NCI-H1436 treated with DMSO at 0.1 percent for 48 hours (cell line): ENCODE measurements at regions not wholly inside any gene's neighbourhood (a gene's known extent, or its start where the extent isn't known, plus 50 kb on each side); places are given as distances from the start of the nearest gene placed in this dataset.

ENCODE experiments used
- DNase-seq: peaks from one replicate; lab custom pipeline; 2025; lab: John Stamatoyannopoulos, UW

DNA sequence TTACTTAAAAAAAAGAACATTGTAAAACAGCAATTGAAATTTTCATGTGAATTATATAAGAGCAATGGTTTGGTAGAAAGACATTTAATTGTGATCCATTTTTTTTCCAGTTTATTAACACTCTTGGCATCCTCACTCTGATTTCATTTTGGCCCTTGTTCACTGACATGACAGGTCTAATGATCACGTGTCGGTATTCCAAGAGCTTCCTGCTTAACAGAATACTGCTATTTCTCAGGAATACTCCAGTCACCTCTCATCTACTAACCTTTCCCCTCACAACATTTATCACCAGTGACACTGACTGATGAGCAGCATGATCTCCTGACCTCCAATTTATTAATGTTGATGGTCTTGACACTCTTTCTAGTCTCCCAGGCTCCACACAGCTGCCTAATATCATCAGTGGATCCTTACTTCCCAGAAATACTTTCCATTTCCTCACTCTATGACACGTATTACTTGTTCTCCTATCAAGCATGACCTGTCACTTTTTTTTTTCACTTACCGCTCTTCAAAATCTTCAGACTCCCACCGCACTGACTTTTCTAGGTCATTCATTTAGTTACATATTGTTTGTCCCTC lies 847.8 kb upstream of the SLIT2 start:
- DNase-seq, result no peak

DNA sequence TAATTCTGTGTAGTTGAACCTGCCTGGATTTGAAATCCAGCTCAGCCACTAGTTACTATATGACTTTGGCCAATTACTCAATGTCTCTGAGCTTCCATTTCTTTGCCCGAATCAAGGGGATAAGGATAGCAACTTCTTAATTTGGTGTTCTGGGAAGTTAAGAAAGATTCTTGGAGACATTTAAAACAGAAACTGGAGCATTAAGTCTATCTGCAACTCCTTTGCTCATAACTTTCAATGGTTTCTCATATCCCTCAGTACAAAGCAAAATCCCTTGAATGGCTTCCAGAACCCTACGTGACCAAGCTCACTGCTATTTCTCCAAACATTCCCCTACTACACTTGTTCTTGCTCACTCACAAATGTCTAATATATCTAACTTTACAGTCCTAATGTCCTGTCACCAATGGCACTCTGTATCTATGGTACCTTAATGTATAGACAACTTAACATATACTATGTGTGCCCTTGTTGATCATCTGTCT lies 849.1 kb upstream of the SLIT2 start:
- no peak for DNase-seq

DNA sequence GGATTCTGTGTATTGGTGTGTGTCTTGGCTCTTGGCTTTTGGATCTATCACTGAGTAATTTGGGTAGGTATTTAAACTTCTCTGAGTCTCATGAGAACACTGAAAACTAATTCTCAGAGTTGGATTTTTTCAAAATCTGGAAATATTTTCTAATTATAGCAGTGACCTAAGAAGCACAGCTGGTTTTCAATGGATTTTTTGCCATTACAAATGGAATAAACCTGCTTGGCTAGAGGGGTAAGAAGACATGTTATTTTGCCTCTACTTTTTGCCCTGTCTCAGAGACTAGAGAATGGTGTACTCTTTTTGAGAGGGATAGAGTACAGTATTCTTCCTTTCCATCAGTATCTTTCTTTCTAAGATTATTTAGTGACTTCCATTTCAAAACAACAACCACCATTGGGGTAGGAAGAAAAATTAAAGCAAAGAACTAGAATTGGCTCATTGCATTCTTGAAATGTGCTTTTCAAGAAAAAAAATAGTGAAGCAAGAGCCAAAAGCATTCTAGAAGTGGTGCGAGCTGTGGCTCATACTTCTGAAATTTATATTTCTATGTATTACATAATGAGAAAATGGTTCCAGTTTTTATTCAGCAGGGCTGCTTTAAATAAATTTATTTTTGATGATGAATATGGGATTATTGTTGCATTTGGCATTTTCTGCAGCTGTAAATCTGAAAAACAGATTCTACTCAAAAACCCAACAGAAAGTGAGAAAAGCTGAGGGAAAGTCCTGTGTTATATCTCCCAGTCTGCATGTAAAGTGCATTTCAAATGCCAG lies 850.2 kb upstream of the SLIT2 start:
- DNase-seq, result no peak

DNA sequence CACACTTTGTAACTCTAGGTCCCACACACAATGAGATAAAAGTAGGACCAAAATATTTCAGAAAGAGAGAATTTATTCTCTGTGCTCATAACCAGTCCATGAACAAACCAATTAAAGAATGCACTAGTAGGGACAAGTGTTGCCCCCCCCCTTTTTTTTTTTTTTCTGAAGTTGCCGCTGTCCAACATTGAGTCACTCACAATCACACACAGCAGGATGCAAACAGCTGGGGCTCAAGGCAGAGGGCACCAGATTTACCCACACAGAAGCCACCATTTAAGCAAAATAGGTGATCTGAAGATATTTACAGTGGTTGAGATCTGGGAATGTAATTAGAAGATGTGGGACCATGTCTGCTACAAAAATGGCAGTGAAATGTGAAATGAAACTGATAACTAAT lies 850.9 kb upstream of the SLIT2 start:
- no peak for DNase-seq

DNA sequence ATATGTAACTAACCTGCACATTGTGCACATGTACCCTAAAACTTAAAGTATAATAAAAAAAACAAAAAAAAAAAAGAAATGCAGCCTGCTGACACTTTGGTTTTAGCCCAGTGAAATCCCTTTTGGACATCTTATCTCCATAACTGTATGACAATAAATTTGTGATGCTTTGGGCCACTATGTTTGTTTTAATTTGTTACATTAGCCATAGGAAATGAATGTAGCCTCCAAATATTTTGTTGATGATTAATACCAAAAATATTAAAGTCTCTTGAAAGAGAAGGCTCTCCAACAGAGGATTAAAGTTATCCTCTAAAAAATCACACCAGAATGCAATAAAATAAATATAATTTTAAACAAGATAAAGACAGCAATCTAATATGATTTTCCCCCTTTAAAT lies 852.7 kb upstream of the SLIT2 start:
- no peak for DNase-seq

DNA sequence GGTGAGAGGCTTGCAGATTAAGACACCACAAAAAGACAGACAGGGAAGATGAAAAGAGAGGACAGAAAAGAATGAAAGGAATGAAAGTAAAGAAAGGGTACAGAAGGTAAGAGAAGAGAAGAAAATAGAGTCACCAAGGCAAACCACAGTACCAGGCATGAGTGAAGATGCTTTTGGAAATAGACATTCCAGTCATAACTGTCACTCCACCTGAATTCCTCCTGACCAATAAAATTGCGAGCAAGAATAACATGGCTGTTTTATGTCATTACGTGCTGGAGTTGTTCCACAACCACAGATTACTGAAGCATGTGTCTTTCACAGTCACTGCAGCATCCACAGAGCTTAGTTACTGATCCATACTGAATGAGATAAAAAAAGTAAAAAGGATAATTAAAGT lies 864.9 kb upstream of the SLIT2 start:
- no peak for DNase-seq

DNA sequence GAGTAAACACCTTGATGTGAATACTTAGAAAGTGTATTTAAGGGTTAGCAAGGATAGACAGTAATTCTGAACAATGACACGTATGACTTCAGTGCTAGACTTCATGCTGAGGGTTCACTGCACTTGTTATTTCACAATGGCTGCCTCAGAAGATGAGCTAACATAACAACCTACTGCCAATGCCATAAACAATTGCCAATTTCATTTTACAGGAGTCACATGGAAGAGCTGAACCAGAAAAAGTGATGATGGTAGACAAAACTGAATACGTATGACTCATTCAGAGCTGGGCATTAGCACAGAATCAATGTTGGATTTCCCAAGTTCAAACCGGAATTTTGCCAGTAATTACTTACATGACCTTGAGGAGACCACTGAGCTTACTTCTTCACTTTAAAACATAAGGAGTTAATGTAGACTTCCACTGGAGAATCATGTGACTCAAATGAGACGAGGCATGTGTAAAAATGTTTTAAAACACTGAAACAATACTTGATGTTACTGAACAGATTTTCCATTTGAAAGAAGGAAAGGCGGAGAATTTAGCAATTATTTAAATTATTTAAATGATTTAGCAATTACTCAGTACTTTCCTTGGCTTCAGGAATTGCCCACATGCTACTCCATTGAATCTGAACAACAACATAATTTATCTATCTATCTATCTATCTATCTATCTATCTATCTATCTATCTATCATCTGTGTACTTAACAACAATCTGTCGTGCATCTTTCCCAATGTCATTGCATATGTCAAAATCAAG lies 868.5 kb upstream of the SLIT2 start:
- no peak for DNase-seq

DNA sequence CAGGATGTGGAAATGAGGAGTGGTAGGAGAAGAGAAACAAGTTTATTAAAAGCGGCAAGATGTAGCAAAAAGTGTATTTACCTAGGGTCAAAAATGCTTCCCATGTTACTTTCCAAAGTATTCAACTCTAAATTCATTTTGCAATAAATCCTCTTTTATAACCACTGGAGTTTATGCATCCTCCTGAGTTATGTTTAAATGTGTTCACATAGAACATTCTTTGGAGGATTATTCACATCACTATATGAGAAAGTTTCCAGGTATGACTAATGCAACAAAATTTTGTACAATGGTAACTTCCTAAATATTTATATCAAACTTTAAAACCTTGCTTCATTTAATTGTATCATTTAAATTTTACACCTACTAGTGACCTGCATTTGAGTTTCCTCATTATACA lies 870.6 kb upstream of the SLIT2 start:
- DNase-seq, result no peak

DNA sequence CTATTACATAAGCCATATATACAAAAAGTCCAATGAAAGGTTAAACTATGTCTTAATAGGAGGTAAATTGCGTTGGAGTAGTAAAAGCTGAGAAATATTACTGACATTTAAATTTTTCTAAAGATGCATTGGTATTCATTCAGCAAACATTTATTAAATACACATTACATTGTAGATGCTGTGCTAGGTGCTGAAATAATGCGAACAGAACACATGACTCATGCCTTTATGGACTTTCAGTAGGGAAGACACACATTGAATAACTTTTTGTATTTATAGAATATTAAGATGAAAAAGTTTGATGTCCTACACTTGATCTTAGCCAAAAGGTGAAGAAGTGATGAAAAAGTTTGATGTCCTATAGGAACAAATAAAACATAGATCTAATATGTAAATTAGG lies 871.1 kb upstream of the SLIT2 start:
- DNase-seq, result no peak

DNA sequence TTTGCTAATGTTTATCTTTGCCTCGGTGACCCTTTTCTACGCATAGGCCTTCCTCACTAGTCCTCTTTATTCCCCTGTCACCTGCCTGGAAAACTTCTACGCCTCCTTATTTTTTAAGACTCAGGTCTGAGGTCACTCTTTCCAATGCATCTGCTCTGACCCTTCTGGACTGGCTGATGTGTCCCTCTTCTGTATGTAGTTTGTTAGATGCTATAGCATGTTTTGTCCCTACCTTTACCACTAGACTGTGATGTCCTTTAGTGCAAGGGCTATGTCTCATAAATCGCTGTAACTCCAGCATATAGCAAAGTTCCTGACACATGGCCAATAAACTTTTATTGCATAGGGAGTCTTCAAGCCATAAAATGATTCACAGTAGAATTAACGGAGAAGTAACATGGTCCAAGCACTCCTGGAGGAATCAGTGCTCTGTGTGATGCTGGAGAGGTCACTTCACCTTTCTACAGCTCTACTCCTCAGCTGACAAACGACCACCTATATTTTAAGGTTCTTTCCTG lies 872.5 kb upstream of the SLIT2 start:
- DNase-seq, result no peak

DNA sequence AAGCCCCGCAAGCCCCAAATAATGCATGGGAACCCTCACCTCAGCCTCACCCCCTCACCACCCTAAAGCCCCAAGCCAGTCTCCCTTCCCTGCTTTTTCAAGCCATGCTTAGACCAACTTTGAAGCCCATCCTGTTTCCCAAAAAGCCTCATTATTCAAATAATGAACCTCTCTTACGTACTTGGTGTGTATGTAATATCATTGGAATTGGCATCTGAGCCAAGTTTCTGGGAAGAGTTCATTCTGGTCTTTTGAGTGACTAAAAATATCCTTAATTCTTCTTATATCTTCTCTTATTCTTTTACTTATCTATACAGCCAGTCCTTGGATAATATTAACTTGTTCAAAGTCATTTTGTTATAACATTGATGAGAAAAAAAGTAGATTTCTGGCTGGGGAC lies 875.8 kb upstream of the SLIT2 start:
- DNase-seq, result no peak

DNA sequence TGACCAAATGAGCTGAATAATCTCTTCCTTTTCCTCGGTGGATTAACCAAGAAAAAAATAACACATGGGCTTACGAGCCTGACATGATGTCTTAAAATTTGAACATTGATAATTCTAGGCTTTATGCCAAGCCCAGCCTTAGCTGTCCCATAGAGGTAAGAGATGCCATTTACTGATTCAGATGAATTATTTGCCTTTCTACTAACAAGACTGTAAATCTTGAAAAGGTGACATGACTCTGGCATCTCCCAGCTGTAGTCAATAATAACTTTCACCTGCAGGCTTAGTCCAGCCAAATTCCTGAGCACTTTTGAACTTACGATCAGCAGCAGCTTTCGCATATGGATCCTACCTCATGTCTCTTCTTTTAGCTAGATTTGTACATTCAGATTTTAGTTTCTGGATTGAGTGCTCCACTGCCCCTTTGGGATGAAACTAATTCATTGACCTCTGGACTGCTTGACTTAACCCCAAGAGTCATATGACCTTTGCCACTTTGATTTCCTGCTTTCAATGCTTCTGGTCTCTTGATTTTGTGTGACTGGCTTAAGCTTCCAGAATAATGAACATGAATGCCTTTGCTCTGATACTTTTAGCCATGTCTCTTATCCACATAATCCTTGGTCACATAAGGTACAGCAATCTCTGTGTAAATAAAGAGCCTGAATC lies 876.4 kb upstream of the SLIT2 start:
- DNase-seq, result no peak

DNA sequence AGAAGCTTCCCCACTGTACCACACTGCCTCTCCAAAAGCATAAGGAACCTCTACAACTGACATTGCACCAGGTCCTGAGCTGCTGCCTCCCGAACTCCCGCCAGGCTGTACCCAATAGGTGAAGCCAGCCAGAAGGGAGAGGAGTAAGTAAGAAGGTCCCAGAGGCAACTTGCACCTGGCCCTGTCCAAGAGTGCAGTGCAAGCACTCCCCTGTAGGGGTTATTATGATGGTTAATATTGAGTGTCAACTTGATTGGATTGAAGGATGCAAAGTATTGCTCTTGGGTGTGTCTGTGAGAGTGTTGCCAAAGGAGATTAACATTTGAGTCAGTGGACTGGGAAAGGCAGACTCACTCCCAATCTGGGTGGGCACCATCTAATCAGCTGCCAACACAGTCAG lies 879.3 kb upstream of the SLIT2 start:
- no peak for DNase-seq

DNA sequence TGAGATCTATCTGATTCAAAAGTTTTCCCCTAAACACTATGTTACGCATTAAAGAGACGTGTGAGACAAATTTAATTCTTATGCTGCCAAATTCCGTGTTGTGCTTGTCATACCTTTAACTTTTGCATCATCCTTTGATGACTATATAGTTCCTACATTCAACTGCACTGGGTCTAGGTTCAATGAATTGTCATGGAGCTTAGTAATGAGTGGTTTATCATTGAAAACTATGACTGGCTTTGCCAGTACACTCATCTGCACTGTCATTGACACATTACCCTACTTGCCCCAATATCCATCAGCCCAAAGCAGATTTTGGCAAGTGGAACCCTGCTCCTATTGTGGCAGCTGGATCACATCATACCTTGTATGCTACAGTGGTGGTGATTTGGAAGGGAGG lies 882.9 kb upstream of the SLIT2 start:
- no peak for DNase-seq

DNA sequence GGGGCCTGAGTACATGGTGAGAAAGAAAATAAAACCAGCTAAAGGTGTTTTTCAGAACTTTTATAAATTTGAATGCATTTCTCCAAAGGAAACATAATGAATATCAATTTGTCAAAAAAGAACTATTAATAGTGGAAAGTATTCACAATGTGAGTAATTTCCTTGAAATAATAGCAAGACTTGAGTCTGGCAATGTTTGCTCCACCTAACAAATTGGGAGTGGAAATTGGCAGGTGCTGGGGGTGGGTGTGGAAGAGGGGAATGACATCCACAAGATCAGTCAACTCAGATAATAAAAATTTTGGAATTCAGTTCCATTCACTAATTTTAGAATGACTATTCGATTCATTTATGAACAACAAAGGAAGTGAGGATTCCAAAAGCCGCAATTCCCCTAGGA lies 884.8 kb upstream of the SLIT2 start:
- DNase-seq, result no peak

DNA sequence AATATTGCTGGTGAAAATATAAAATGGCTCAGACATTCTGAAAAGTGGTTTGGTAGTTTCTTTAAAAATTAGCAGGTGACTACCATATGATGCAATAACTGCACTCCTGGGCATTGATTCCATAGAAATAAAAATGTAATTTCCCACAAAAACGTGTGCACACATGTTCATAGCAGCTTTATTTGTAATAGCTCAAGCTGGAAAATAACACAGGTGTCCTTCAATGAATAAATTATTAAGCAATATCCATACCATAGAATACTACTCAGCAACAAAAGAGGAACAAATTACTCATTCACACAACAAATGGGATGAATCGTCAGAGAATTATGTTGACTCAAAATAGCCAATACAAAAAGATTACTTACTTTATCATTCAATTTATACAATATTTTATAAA lies 893.7 kb upstream of the SLIT2 start:
- no peak for DNase-seq

DNA sequence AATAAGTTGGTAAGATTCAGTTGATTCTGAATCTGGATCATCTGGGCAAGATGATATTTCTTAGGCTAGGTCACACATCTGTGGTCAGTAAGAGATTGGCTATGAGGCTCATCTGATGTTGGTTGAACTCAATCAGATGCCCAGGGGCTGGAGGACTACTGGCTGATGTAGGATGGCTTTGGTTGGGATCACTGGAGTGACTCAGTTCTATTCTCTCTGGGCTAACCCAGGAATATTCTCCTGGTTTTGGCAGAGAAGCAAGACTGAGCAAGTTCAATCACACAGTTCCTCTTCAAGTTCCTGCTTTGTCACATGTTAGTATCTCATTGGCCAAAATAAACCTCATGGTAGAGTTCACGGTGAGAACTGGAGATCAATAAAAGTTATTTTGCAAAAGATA lies 902.3 kb upstream of the SLIT2 start:
- no peak for DNase-seq

DNA sequence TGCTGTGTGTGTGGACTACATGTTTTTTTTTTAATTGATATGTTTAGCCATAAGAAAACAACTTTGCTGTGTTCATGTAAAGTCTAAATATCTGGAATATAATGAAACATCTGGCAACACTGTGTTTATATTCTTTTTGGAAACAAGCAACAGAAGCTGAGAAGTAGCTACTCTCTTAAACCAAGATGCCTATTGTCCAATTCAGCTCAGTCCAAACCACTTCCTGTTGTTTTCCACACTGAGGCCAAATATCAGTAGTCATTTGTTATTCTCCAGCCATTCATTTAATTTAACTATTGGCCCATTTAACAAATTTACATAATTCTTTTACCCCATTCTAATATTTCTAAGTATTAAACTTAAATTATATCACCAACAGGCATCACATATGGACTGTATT lies 903.0 kb upstream of the SLIT2 start:
- no peak for DNase-seq

DNA sequence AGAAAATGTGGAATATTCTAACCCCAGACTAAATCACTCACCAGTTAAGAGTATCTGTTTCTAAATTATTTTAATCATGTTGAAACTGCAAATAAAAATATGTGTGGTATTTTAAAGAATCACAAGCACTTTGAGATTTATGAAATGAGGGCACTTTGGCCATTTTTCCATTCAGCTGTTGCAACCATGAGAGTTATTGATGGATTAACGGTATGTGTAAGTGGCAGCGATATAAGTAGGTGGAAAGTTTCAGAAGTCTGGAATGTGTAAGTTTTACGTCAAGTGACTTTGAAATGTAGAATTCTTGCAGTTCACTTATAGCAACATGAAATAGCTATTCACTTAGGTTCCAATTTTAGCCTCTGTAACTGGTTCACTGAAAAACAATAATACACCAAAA lies 905.1 kb upstream of the SLIT2 start:
- DNase-seq, result no peak

DNA sequence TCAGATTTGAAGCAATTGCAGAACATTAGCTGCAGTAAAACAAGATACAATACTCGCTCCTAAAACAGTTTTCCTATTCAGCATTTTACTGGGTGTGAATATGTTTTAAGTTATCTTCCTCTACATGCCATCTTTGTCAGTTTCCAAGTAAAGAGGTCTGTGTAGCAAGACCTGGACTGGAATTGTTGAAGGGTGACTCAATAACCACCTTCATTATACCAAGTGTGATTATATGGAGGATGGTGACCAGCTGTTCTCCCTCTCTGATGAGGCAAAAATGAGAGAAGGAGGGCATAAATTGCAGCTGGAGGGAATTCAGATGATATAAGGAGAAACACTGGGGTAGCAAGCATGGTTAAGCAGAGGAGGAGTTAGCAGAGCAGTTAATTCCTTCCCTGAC lies 922.1 kb upstream of the SLIT2 start:
- no peak for DNase-seq

DNA sequence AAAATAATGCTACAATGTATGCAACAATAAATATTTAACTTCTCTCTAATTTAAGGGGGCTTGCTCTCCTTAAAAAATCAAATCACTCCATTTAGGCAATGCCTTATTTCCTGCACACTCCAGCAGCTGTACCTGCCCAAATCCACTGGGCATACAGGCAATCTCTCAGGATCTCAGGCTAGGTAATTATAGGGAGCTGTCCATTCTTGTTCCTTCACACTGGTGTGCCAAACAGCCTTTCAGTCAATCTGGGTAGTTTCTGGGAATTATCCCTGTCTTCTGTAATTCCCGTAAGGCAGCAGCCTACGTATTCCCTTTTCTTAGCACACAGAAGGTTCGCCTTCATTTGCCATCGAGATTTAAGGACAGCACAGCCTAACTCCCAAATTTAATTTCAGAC lies 922.6 kb upstream of the SLIT2 start:
- no peak for DNase-seq

DNA sequence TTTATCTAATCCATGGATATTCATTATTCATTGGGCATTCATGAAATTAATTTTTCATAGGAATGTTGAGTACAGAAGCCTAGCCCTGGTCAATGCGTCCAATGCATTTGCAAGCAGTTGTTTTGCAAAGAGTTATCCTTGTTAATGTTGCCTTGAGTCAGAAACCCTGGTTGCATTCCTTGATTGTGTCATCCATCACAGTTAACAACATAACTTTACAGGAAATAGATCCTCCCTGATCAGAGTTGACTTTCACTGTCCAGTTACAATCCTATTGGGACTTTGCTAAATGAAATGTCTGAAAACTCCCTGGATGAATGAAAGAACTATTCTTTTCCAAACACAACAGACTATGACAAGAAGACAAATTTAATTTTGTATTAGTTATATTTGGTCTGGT lies 924.3 kb upstream of the SLIT2 start:
- no peak for DNase-seq

DNA sequence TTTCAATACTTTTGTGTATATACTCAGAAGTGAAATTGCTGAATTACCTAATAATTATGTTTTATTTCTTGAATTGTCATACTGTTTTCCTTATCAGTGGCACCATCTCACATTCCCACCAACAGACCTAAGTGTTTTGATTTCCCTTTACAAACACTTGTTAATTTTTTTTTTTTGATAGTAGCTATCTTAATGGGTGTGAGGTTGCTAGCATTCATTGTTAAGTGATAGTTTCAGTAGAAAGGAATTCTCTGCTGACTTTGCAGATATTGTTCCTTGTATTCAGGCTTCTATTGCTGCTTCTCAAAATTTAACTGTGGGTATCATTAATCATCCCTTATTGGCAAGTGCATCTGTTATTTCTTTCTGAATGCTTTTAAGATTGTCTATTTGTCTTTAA lies 927.5 kb upstream of the SLIT2 start:
- DNase-seq, result no peak
